ENCODE measurements at regions not wholly inside any gene's neighbourhood (a gene's known extent, or its start where the extent isn't known, plus 50 kb on each side); places are given as distances from the start of the nearest gene placed in this dataset.

DNA sequence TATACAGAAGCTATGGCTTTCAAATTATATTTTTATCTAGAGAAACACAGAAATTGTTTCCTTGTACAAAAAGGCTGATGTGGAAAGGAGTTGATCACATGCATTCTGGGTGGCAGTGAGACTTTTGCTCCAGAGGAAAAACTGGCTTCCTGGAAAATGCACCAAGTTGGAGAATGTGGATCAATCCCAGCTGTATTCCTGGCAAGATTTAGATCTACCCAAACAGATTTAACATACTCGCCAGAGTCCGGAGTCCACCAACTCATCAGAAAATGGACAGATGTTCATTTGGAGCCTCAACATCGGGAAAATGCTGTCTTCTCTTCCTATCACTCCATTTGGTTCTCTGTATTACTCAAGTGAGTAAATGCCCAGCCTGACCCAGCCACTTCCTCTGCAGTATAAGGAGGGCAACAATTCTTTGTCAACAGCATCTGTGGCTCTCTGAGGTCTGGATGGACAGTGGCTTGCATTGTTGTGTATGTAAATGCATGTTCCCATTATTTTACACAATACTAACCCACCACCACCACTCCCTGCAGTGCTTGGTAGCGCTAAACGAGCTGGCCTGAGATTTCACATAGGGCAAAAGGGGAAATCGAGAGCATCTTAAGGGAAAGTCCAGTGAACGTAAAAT lies 226.2 kb upstream of the IRF2BP2 start:
- no peak overlapping the region for H3K4me3 ChIP-seq (ENCODE audit: control insufficient read depth, low read depth, low read length)

DNA sequence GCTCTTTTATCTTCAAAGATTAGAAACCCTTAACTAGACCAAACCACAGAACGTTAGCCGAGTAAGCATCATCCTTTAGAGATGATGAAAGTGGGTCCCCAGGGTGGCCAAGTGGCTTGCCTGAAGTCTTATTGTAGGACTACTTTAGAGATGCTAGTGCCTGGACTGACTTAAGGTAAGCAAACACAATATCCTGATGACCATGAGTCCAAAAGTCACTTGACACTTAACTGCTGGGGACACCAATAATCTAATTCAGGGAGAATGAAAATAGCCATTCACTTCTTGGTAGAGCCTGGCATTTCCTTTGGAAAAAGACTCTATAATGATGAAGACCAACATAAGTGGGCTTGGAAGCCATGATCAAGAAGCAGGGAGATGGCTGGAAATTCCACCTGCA lies 225.3 kb upstream of the IRF2BP2 start:
- H3K4me3 ChIP-seq (ENCODE audit: control insufficient read depth, low read depth, low read length) = no peak overlapping the region
- no peak for TF ChIP-seq CTCF (IDR thresholded peaks at IDR 0.05; ENCODE audit: control insufficient read depth, insufficient read depth, low read depth, low read length, missing control alignments)
- DNase-seq (ENCODE audit: low read depth) = no peak

More for the DNA sequence above, 226.2 kb upstream of the IRF2BP2 start:
- DNase-seq (ENCODE audit: low read depth) = no peak
- TF ChIP-seq CTCF (IDR thresholded peaks at IDR 0.05; ENCODE audit: control insufficient read depth, insufficient read depth, low read depth, low read length, missing control alignments) = no peak

DNA sequence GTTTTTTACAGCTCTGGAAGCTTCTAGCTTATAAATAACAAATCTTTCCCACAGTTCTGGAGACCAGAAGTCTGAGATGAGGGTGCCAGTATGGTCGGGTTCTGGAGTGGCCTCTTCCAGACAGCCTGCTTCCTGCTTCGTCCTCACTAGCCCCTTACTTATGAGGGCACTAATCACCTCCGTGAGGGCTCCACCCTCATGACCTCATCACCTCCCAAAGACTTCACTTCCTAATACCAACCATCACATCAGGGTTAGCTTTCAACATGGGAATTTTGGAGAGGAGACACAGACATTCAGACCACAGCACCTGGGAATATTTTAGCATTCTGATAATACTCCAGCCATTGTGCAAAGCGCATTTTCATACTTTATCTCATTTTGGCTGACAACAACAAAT lies 223.7 kb upstream of the IRF2BP2 start:
- no peak for DNase-seq (ENCODE audit: low read depth)
- H3K4me3 ChIP-seq (ENCODE audit: control insufficient read depth, low read depth, low read length) = no peak overlapping the region
- TF ChIP-seq CTCF (IDR thresholded peaks at IDR 0.05; ENCODE audit: control insufficient read depth, insufficient read depth, low read depth, low read length, missing control alignments) = no peak

DNA sequence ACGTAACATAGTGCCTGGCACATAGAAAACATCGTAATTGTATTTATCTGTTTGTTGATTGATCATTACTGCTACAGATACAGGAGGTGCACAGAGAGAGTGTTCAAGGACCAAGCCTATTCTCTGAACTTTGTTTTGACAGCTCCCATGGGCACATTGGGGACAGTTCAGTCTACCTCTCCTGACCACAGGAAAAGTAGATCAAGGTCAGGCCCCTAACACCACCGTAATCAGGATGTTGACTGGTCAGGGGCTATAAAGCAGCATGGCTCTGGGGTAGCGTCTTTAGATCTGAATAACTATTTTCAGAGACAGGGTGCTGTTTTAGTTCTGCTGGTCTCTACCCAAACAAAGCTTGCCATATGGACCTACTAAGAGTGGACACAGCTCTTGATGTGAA lies 223.1 kb upstream of the IRF2BP2 start:
- DNase-seq (ENCODE audit: low read depth) = no peak
- no peak for TF ChIP-seq CTCF (IDR thresholded peaks at IDR 0.05; ENCODE audit: control insufficient read depth, insufficient read depth, low read depth, low read length, missing control alignments)
- H3K4me3 ChIP-seq (ENCODE audit: control insufficient read depth, low read depth, low read length) = no peak overlapping the region

DNA sequence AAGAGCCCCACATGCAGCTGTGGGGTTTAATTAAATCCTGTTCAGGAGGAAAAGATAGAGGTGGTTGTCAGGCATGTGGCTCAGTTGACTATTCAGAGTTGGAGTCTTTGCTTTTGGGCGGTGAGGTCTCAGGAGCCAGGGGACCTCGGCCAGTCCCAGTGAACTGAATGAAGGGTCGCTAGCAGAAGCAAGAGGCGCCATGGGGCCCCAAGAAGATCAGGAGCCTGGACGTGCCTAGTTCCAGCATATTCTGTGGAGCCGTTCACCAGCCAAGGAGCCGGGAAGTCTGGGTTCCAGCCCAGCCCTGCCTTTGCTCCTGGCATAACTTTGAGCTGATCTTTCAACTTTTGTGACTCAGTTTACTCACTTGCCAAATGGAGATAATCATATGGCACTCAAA lies 217.7 kb upstream of the IRF2BP2 start:
- H3K4me3 ChIP-seq (ENCODE audit: control insufficient read depth, low read depth, low read length) = no peak overlapping the region
- no peak for DNase-seq (ENCODE audit: low read depth)
- TF ChIP-seq CTCF (IDR thresholded peaks at IDR 0.05; ENCODE audit: control insufficient read depth, insufficient read depth, low read depth, low read length, missing control alignments) = no peak

- no peak overlapping the region for H3K4me3 ChIP-seq (ENCODE audit: control insufficient read depth, low read depth, low read length)
- no peak for DNase-seq (ENCODE audit: low read depth)
- TF ChIP-seq CTCF (IDR thresholded peaks at IDR 0.05; ENCODE audit: control insufficient read depth, insufficient read depth, low read depth, low read length, missing control alignments) = no peak
Measured at GRCh38 chr1:234827181-234827580, 217.2 kb upstream of the IRF2BP2 start.

- no peak overlapping the region for H3K4me3 ChIP-seq (ENCODE audit: control insufficient read depth, low read depth, low read length)
- DNase-seq (ENCODE audit: low read depth) = no peak
- no peak for TF ChIP-seq CTCF (IDR thresholded peaks at IDR 0.05; ENCODE audit: control insufficient read depth, insufficient read depth, low read depth, low read length, missing control alignments)
Measured at GRCh38 chr1:234826352-234826751, 216.4 kb upstream of the IRF2BP2 start.
